ENCODE measurements at regions not wholly inside any gene's neighbourhood (a gene's known extent, or its start where the extent isn't known, plus 50 kb on each side); places are given as distances from the start of the nearest gene placed in this dataset.
A peak's percentile ranks its signal among the peaks of the same experiment; 100 is the strongest.

DNA sequence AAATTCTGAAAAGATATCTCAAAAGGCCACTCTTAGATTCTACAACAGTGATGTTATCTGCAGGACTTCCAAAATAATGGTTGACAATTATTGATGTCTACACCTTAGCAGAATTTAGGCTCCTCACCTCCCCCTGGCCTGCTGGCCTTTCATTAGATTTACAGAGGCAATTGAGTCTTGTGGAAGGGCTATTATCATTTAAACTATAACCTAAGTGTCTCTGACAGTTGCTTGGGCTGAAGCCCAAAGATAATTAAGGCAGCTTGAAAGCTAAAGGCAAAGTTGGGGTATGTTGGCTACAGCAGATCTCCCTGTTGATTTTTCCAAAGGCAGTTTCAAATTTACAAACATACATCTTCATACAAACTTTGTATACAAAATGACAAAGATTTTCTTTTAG, 912.3 kb downstream of the TAF11L14 start:
- TF ChIP-seq, protein P1, sequence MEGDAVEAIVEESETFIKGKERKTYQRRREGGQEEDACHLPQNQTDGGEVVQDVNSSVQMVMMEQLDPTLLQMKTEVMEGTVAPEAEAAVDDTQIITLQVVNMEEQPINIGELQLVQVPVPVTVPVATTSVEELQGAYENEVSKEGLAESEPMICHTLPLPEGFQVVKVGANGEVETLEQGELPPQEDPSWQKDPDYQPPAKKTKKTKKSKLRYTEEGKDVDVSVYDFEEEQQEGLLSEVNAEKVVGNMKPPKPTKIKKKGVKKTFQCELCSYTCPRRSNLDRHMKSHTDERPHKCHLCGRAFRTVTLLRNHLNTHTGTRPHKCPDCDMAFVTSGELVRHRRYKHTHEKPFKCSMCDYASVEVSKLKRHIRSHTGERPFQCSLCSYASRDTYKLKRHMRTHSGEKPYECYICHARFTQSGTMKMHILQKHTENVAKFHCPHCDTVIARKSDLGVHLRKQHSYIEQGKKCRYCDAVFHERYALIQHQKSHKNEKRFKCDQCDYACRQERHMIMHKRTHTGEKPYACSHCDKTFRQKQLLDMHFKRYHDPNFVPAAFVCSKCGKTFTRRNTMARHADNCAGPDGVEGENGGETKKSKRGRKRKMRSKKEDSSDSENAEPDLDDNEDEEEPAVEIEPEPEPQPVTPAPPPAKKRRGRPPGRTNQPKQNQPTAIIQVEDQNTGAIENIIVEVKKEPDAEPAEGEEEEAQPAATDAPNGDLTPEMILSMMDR (conservative IDR thresholded peaks at IDR 0.05; ENCODE audit: control insufficient read depth, insufficient read depth, low read depth, low read length), result no peak
- DNase-seq (ENCODE audit: low read depth), result no peak

DNA sequence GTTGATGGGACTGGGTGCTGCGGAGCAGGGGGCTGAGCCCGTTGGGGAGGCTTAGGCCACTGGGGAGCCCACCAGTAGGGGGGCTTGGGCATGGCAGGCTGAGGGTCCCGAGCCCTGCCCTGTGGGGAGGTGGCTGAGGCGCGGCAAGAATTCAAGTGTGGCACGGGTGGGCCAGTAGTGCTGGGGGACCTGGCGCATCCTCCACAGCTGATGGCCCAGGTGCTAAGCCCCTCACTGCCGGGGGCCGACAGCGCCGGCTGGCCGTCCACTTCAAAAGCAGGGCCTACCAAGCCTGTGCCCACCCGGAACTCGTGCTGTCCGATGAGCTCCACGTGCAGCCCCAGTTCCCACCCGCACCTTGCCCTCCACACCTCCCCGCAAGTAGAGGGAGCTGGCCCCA, 917.5 kb downstream of the TAF11L14 start:
- no peak overlapping the region for H3K4me3 ChIP-seq (ENCODE audit: control insufficient read depth, low read depth, low read length)
- DNase-seq (ENCODE audit: low read depth), result no peak
- TF ChIP-seq, protein P1 (conservative IDR thresholded peaks at IDR 0.05; ENCODE audit: control insufficient read depth, insufficient read depth, low read depth, low read length), result no peak

More for the DNA sequence above, 912.3 kb downstream of the TAF11L14 start:
- H3K4me3 ChIP-seq (ENCODE audit: control insufficient read depth, low read depth, low read length), result no peak overlapping the region

- TF ChIP-seq, protein P1 (conservative IDR thresholded peaks at IDR 0.05; ENCODE audit: control insufficient read depth, insufficient read depth, low read depth, low read length), result no peak
- DNase-seq (ENCODE audit: low read depth), result peak; percentile 8
- no peak overlapping the region for H3K4me3 ChIP-seq (ENCODE audit: control insufficient read depth, low read depth, low read length)
Measured at GRCh38 chr5:18553269-18553668, 919.0 kb downstream of the TAF11L14 start.

GRCh38 chr5:18560602-18561001, 926.3 kb downstream of the TAF11L14 start:
- TF ChIP-seq, protein P1 (conservative IDR thresholded peaks at IDR 0.05; ENCODE audit: control insufficient read depth, insufficient read depth, low read depth, low read length), result no peak
- H3K4me3 ChIP-seq (ENCODE audit: control insufficient read depth, low read depth, low read length), result no peak overlapping the region
- no peak for DNase-seq (ENCODE audit: low read depth)

GRCh38 chr5:18563853-18564252, 929.6 kb downstream of the TAF11L14 start:
- H3K4me3 ChIP-seq (ENCODE audit: control insufficient read depth, low read depth, low read length), result no peak overlapping the region
- no peak for DNase-seq (ENCODE audit: low read depth)
- TF ChIP-seq, protein P1 (conservative IDR thresholded peaks at IDR 0.05; ENCODE audit: control insufficient read depth, insufficient read depth, low read depth, low read length), result no peak

- DNase-seq (ENCODE audit: low read depth), result no peak
- TF ChIP-seq, protein P1 (conservative IDR thresholded peaks at IDR 0.05; ENCODE audit: control insufficient read depth, insufficient read depth, low read depth, low read length), result no peak
- H3K4me3 ChIP-seq (ENCODE audit: control insufficient read depth, low read depth, low read length), result no peak overlapping the region
Measured at GRCh38 chr5:18566671-18567070, 932.4 kb downstream of the TAF11L14 start.

- no peak overlapping the region for H3K4me3 ChIP-seq (ENCODE audit: control insufficient read depth, low read depth, low read length)
- DNase-seq (ENCODE audit: low read depth), result no peak
- TF ChIP-seq, protein P1 (conservative IDR thresholded peaks at IDR 0.05; ENCODE audit: control insufficient read depth, insufficient read depth, low read depth, low read length), result no peak
Measured at GRCh38 chr5:18576586-18576985, 942.3 kb downstream of the TAF11L14 start.
